HG02642 (cell line): ENCODE measurements at regions not wholly inside any gene's neighbourhood (a gene's known extent, or its start where the extent isn't known, plus 50 kb on each side); places are given as distances from the start of the nearest gene placed in this dataset.

ENCODE experiments used
- ATAC-seq: cut with Tn5 transposase; IDR thresholded peaks from one replicate; pipeline ENCODE4 v1.9.1; 2021; ENCODE audit warnings: mild to moderate bottlenecking; ENCODE audit not compliant: unreplicated experiment, poor library complexity

GRCh38 chr5:39730699-39731098, 305.9 kb upstream of the DAB2 start:
- no peak for ATAC-seq

DNA sequence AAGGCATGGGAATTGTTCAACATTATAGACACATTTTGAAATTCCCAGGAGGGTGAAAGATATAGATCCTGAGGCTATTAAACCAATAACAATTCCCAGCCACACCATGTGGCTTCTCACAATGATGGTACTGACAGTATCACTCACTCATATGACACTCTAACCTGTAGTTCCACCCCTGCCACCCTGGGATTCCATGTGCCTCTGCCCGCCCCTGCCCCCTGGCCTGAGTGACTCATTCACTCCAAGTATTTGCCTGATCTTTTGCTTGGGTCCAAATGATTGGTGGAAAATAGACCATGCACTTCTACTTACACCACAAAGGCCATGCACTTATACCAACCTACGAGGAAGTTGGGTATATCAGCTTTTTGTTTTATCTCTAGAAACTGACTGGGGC, 305.2 kb upstream of the DAB2 start:
- ATAC-seq = no peak

DNA sequence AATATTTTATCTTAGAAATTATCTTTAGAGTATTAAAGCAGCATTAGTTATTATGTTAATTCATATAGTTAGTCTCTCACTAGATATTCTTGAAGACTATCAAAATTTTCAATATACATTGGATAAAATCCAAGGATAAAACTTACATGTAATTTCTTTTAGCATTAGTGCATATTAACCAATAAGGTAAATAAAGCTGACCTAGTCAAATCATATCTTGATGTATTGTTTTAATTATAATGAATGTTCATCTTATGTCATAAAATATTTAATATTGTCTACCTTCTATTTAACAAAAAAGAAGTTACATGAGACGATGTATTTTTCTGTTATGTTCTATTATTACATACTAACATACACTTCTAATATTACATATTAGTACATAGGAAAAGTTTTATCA, 301.7 kb upstream of the DAB2 start:
- no peak for ATAC-seq

DNA sequence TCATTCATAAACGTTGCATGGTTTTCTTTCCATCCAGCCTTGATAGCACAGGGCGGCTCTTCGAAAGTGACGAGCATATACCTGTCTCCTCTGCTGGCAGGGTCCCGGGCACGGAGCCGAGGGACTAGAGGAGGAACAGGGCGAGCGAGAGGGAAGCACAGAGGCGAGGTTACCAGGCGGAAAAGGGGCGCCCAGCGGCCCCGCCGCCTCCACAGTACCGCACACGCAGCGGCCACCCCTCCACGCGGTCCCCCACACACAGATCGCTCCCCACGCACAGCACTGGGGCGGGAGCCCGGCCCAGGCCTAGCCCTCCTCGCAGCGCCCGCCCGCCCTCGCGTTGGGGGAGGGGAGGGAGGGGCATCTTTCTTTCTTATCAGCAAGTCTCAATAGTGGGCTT, 296.6 kb upstream of the DAB2 start:
- ATAC-seq = no peak

- no peak for ATAC-seq
These were observed 295.4 kb upstream of the DAB2 start for GRCh38 chr5:39720136-39720535.

- no peak for ATAC-seq
These were observed 292.6 kb upstream of the DAB2 start for GRCh38 chr5:39717176-39717897.

GRCh38 chr5:39716532-39717028, 291.8 kb upstream of the DAB2 start:
- ATAC-seq = peak; percentile 60

GRCh38 chr5:39714036-39714698, 289.4 kb upstream of the DAB2 start:
- peak; percentile 44 for ATAC-seq

DNA sequence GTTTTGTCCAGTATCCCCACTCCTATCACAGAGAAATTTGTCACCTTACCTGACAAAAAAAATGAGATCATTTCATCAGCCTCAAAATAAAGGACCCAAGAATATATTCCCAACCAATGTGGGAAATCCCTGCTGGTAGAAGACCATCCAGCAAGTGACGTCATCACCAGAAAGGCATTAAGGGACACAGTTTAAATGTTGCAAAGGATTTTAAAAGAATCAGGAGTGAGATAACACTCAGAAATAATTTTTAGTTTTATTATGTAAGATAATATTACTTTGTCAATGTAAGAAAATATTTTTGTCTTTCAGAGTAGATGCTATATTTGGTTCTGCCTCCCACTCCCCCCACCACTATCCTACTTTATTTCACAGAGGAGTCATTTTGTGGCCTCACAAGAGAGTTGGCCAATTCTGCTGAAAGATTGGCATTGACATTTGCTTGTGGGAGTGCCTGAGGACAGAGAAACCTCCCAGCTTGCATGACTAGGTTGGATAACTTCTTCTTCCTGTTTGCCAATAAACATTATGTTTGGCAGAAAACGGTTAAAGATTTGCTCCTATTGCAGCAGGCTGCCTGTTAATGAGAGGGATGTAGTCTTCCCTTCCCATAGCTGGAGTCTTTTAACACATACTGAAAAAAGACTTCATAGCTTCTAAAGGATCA, 288.6 kb upstream of the DAB2 start:
- ATAC-seq = no peak

- ATAC-seq = no peak
These were observed 287.8 kb upstream of the DAB2 start for GRCh38 chr5:39712316-39713249.

- ATAC-seq = no peak
These were observed 287.0 kb upstream of the DAB2 start for GRCh38 chr5:39711821-39712220.

- no peak for ATAC-seq
These were observed 284.3 kb upstream of the DAB2 start for GRCh38 chr5:39709032-39709431.

GRCh38 chr5:39702928-39703327, 278.1 kb upstream of the DAB2 start:
- ATAC-seq = no peak

DNA sequence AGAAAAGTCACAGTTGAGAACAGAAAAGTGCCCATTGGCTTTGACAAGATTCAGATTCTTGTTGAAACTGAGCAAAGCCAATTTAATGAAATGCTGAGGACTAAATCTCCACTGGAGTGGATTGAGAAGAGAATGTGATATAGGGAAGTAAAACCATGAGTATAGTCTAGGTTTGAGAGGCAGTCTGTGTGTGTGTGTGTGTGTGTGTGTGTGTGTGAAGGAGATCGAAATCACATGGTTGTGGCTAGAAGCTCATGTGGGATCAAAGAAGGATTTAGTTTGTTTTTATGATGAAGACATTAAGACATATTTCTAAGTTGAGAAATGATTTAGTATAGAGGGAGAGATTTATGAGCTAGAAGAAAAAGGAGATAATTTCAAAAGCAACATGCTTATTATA, 275.7 kb upstream of the DAB2 start:
- ATAC-seq = no peak

DNA sequence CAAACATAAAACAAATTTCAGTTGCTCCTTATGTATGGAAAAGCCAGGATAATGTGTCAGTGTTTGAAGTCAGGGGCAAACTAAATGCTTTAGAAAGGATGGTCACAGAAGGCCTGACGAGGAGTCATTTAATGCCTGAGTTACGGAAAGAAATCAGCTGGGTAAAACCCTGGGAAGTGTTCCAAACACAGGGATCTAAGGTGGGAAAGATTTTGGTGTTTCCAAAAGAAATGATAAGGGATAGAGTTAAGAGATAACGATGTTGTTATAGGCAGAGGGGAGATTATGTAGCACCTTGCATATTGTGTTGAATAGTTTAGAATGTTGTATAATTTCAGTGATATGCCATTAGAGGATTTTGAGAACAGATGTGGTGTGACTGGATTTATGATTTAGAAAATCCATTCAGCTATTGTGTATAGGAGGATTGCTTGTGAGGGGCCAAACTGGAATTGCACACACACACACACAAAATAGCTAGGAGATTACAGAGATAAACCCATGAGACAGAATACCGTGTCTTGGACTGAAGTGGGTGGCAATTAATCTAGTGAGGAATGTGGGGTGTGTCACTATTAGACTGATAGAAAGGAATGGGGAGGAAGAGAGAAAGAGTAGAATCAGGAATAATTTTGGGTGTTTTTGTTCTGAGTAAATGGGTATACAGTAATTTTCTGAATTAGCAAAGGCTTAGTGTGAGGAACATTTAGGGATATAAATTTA, 274.2 kb upstream of the DAB2 start:
- ATAC-seq = no peak

GRCh38 chr5:39697881-39698280, 273.1 kb upstream of the DAB2 start:
- ATAC-seq = no peak

DNA sequence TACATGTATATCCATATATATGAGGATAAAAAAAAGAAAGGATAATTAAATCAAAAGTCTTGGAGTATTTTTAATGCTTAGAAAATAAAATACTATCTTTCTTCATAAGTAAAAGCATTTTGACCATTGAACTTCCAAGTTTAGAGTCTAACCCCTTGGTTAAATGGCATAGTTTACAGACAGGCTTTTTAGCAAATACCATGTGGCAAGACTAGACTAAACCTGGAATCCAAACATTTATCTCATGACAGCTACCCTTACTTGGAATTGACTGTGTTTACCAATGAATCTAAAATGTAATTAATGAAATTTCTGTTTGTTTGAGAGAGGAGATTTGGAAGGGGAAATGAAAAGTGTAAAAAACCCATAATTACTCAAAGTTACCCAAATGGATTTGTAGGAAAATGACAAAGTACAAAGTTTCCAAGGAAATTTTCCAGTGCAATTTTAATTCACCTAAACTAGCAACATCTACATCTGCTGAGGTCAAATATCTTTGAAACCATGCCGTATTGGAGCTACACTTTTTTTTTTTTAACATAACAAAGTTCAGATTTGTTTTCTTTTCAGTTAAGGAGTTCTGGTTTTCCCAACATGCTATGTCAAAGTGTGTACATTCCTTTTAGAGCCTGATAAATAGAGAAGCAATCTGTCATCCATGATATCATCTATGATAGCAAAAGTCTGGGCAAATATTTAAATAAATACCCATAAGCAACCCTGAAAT, 272.1 kb upstream of the DAB2 start:
- no peak for ATAC-seq

DNA sequence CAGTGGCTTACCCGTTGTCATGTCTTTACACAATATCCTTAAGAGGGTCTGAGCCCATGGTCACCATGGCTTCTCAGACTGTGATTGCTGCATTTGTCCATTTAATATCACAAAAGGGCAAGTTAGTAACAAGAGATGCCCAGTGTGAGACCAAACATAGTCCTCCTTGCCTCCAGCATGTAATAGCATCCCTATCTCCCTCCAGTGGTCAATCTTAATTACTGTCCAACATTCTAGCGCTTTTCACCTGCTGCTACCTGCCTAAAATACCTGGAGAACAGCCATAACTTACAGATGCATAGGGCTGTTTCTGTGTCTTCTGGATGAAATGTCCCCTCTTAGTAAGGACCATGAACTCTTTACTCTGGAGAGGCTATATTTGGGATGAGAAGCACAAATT, 267.2 kb upstream of the DAB2 start:
- no peak for ATAC-seq

- no peak for ATAC-seq
These were observed 266.4 kb upstream of the DAB2 start for GRCh38 chr5:39691136-39691535.
